ENCODE measurements at regions not wholly inside any gene's neighbourhood (a gene's known extent, or its start where the extent isn't known, plus 50 kb on each side); places are given as distances from the start of the nearest gene placed in this dataset.
"Not testable (repeated sequence)": the region's sequence is repeated elsewhere in the genome, so short reads cannot be mapped to it uniquely, and the experiment has no call there.

GRCh38 chr2:156003780-156004179 is 328.7 kb downstream of the NR4A2 start:
- DNase-seq: no peak

DNA sequence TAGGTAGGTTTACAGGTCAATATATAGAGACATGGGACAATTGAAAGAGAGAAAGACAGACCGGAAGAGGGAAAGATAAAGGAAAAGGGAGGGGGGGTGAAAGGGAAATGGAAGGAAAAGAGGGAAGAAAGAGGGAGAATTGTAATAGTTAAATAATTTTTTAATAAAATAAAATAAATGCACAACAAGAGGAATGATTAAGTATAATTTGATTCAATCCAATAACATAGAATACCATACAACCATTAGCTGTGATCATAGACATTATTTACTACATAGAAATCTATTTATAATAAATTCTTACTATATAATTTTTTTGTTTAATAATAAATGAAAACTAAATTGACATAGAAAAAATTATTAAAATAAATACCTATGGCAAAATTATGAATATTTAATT is 330.7 kb downstream of the NR4A2 start:
- DNase-seq: no peak

GRCh38 chr2:155997538-155997937 is 335.0 kb downstream of the NR4A2 start:
- DNase-seq: no peak

- no peak for DNase-seq
These were observed 338.2 kb downstream of the NR4A2 start for GRCh38 chr2:155994315-155994714.

GRCh38 chr2:155983845-155984244 is 348.7 kb downstream of the NR4A2 start:
- no peak for DNase-seq

DNA sequence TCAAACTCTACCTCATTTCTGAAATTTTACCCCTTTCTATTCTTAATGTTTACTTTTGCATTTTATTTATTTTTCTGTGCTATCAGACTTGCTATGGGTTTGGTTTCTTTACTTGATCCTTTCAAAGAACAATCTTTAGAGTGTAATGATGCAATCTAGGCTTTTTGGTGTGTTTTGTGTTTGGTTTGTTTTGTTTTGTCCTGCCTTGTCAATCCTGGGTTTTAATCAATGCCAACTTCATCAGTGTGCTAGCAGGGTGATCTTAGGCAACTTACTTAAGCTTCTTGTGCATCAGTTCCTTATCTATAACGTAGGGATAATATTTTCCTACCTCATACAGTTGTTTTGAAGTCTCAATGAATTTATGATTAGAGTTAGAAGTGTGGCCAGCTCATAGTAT is 350.4 kb downstream of the NR4A2 start:
- no peak for DNase-seq

DNA sequence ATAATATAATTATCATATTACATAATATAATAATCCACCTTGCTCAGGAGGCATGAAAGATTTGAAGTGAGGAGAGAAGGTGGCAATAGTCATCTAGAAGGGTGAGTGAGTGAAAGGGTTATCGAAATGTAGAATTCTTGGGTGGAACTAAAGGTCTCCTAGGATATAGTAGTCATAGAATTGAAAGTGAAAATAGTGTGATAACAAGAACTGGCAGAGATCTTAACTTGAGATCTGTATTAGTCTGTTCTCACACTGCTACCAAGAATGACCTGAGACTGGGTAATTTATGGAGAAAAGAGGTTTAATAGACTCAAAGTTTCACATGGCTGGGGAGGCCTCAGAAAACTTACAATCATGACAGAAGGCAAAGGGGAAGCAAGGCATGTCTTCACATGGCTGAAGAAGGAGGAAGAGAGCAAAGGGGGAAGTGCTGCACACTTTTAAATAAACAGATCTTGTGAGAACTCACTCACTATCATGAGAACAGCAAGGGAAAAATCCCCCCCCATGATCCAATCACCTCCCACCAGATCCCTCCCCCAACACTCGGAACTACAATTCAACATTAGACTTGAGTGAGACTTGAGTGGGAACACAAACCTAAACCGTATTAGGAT is 351.5 kb downstream of the NR4A2 start:
- DNase-seq: no peak

DNA sequence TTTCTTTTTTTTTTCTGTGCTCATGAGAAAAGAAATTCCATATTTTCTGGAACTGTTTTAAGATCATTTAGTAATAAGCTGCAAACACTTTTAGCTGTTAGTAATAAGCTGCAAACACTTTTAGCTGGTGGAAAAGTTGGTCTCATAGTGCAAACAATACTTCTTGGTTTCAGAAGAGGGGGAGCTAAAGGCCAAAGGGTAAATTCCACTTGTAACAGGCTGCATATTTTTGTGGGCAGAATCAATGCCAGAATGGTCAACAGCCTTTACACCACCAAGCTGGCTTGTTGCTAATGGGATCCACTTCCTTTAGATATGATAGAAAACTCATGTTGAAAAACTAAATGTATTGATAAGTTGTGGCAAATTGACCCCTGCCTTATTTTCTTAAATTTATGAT is 356.8 kb downstream of the NR4A2 start:
- no peak for DNase-seq

- no peak for DNase-seq
These were observed 359.6 kb downstream of the NR4A2 start for GRCh38 chr2:155972916-155973315.

DNA sequence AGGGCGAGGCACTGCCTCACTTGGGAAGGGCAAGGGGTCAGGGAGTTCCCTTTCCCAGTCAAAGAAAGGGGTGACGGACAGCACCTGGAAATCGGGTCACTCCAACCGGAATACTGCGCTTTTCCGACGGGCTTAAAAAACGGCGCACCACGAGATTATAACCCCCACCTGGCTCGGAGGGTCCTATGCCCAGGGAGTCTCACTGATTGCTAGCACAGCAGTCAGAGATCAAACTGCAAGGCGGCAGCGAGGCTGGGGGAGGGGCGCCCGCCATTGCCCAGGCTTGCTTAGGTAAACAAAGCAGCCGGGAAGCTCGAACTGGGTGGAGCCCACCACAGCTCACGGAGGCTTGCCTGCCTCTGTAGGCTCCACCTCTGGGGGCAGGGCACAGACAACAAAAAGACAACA is 366.5 kb downstream of the NR4A2 start:
- DNase-seq: not testable (repeated sequence)

- no peak for DNase-seq
These were observed 367.0 kb downstream of the NR4A2 start for GRCh38 chr2:155965415-155966063.

DNA sequence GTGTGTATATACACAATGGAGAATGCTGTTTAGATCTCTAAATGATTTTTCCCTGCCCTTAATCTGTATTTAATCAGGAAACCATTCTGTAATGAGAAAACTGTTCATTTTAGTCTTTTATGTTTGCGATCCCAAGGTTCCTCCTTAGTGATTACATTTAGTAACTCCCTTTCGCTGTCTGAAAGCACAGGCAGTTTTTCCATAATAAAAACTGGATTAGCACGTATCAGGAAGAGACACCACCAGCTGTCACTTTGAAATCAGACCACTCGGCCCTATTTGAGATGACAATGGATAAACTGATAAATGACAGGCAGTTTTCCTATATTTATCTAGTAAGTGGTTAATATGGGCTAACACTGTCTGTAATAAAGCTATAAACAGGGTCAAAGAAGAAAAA is 370.9 kb downstream of the NR4A2 start:
- no peak for DNase-seq

GRCh38 chr2:155958834-155959233 is 373.7 kb downstream of the NR4A2 start:
- no peak for DNase-seq

DNA sequence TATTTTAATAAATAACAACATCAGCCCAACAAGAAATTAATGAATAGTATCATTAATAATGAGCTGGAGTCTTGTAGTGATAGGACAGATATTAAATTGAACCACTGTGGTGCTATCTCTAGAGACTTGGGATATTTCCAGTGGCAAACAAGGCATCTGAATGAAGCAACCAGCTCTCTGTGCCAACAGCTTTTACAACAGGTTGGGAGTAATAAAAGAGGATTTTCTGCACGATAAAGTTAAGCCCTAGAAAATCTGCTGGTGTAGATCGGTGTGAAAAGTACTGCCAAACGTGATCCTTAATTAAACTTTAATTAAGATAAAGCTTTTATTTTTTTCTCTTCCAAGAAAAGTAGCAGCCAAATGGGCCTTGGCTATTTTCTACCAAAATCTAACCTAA is 385.5 kb downstream of the NR4A2 start:
- no peak for DNase-seq

DNA sequence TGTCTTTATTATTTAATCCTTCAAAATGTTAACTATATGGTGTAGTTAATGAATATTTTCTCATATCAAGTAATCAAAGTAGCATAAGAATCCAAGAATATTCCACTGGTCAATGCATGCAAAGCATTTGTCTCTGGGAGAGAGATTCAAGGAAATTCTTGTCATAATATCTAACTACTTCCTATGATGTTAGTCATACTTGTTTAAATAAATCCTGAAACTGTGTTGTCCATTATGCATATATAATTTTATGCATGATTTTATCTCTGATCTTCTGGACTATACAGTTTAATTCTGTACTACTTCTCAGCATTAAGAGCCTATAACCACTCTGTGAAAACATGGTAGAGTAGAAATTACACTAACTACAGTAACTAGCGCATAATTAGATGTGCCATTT is 388.3 kb downstream of the NR4A2 start:
- DNase-seq: no peak

DNA sequence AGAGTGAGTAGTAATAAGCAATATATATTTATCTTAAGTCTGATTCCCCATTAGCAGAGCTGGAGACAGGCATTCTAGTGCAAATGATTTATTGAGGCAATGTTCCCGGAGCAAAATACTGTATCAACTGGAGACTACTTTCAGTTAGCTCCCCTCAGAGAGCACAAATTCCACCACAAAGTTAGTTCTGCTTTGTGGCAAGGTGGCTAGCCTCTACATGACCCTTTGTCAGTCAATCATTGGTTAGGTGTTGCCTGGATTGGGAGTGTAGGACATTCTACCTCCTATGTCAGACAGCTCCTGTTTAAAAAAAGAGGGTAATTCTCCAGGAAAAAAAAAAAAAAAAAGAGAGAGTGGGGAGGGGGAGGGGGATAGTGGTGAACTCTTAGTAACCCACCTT is 402.2 kb downstream of the NR4A2 start:
- DNase-seq: no peak

DNA sequence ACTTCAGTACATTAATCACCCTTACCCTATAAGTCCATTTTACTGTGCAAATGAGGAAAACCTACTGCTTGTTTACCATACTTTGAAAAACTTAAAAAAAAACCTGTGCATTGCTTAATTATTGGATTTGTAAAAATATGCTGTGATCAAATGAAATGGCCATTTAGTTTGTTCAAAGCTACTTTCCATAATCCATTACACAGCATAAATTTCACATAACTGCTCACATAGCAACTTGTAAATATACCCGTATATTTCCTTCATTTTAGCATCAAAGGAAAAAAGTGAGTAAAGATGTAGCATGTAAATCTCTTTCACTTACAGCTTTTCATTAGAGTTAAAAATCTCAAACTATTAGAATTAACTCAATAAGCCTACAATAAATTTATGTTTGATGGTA is 415.1 kb downstream of the NR4A2 start:
- DNase-seq: no peak

GRCh38 chr2:155913356-155913755 is 419.2 kb downstream of the NR4A2 start:
- DNase-seq: no peak

DNA sequence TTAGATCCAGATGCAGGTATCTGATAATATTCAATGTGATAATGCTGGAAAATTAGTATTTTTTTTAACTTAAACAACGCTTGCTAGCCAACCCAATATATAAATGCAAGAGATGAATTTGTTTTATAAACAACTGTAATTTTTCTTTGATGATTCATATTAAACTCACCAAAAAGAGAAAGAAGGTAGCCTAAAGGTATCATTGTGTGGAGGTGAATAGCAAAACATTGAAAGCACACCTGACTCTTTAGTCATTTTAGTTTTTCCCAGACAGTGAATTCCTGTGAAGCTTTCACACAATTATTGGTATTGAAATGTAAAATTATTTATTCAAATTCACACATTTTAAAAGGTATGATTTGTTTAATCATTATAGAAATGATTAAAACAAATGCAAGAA is 424.0 kb downstream of the NR4A2 start:
- DNase-seq: no peak

- DNase-seq: no peak
These were observed 425.3 kb downstream of the NR4A2 start for GRCh38 chr2:155907211-155907610.

- no peak for DNase-seq
These were observed 426.9 kb downstream of the NR4A2 start for GRCh38 chr2:155905657-155906056.

GRCh38 chr2:155904720-155905119 is 427.8 kb downstream of the NR4A2 start:
- no peak for DNase-seq

- DNase-seq: no peak
These were observed 429.9 kb downstream of the NR4A2 start for GRCh38 chr2:155902635-155903034.

DNA sequence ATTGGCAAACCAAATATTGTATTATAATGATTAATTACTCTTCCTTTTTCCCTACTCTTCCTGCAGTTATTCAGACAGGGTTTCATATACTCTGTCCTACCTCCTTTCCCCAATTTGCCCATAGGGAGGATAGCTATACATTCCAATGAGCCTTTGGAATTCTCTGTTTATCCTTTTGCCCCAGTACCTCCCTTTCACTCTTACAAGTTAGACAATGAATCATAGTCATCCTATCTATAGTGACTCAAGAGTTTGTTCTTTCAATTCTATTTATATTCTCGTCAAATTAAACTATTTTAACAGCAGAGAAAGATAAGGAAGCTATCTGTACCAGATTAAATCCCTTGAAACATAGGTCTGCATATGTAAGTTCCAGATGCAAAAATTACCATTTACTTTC is 437.5 kb downstream of the NR4A2 start:
- no peak for DNase-seq

- DNase-seq: not testable (repeated sequence)
These were observed 452.1 kb downstream of the NR4A2 start for GRCh38 chr2:155880382-155880781.
